Tibial nerve (tissue), 4 donors: ENCODE measurements at regions not wholly inside any gene's neighbourhood (a gene's known extent, or its start where the extent isn't known, plus 50 kb on each side); places are given as distances from the start of the nearest gene placed in this dataset.

Experiments
- CTCF ChIP-seq, 5 experiments: fragments of 200-600 bp in 3 of 5; fragments of 450-650 bp in 2 of 5; sonication (generic) in 3 of 5; IDR thresholded peaks; one replicate each; pipeline ENCODE4 v1.5.1; 2016 to 2019; ENCODE audit warnings: antibody characterized with exemption in 5 of 5, mild to moderate bottlenecking in 3 of 5, moderate library complexity in 2 of 5
- EP300 ChIP-seq, 2 donors: sonication (generic); formaldehyde crosslinking; IDR thresholded peaks; one replicate each; pipeline ENCODE4 v1.6.1; 2017; ENCODE audit warnings: antibody characterized with exemption in 2 of 2, mild to moderate bottlenecking in 1 of 2
- POLR2A ChIP-seq, 2 donors: fragments of 450-650 bp; IDR thresholded peaks; one replicate each; pipeline ENCODE4 v1.6.1; 2017; ENCODE audit warnings: antibody characterized with exemption in 2 of 2, mild to moderate bottlenecking in 2 of 2, moderate library complexity in 2 of 2

- no peak for TF ChIP-seq CTCF (IDR thresholded peaks at IDR 0.05)
- TF ChIP-seq EP300 (IDR thresholded peaks at IDR 0.05), result no peak
- no peak for TF ChIP-seq POLR2A (IDR thresholded peaks at IDR 0.05)
These were observed 61.6 kb upstream of the GBE1 start for GRCh38 chr3:81823086-81823485.
